ENCODE measurements at regions not wholly inside any gene's neighbourhood (a gene's known extent, or its start where the extent isn't known, plus 50 kb on each side); places are given as distances from the start of the nearest gene placed in this dataset.

DNA sequence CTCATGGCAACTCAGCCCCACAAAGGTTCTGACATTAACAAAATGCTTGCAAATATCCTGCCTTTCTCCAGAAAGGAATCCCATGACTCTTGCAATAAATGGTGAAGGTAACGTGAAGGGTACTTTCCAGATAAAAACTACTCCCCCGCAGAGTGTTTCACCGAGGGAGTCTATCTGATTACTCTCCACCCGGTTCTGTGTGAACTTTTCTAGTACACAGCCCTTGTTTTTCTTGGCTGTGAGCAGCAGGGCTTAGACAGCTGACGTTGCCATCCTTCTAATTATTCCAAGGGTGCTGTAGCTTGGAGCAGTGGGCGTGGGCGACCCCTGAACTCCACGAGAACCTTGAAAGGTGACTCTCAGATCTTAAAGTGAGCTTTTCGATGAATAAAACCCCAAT, 276.0 kb upstream of the IRX4 start:
- BruUV-seq (replicated peaks), result no TSS peak
- H2AFZ ChIP-seq (ENCODE audit: low read depth, low read length, poor library complexity, severe bottlenecking), result no peak overlapping the region
- H3K9ac ChIP-seq (ENCODE audit: low read length), result no peak overlapping the region
- no peak overlapping the region for H3K4me3 ChIP-seq (replicated peaks in 1 of 2; ENCODE audit: low read depth in 1 of 2, low read length in 2 of 2)
- DNase-seq (ENCODE audit: low read depth, low spot score) (no peak), ATAC-seq (no peak)
- no peaks in the 10 kb centered on the region for H3K9me2 ChIP-seq (ENCODE audit: insufficient read depth)
- H3K79me2 ChIP-seq (ENCODE audit: insufficient read depth, low read length), result no peaks in the 10 kb centered on the region
- no peak overlapping the region for H3K4me2 ChIP-seq (ENCODE audit: low read length)
- TF ChIP-seq, protein P1, sequence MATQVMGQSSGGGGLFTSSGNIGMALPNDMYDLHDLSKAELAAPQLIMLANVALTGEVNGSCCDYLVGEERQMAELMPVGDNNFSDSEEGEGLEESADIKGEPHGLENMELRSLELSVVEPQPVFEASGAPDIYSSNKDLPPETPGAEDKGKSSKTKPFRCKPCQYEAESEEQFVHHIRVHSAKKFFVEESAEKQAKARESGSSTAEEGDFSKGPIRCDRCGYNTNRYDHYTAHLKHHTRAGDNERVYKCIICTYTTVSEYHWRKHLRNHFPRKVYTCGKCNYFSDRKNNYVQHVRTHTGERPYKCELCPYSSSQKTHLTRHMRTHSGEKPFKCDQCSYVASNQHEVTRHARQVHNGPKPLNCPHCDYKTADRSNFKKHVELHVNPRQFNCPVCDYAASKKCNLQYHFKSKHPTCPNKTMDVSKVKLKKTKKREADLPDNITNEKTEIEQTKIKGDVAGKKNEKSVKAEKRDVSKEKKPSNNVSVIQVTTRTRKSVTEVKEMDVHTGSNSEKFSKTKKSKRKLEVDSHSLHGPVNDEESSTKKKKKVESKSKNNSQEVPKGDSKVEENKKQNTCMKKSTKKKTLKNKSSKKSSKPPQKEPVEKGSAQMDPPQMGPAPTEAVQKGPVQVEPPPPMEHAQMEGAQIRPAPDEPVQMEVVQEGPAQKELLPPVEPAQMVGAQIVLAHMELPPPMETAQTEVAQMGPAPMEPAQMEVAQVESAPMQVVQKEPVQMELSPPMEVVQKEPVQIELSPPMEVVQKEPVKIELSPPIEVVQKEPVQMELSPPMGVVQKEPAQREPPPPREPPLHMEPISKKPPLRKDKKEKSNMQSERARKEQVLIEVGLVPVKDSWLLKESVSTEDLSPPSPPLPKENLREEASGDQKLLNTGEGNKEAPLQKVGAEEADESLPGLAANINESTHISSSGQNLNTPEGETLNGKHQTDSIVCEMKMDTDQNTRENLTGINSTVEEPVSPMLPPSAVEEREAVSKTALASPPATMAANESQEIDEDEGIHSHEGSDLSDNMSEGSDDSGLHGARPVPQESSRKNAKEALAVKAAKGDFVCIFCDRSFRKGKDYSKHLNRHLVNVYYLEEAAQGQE (IDR thresholded peaks at IDR 0.05; ENCODE audit: low read depth), result no peak
- TF ChIP-seq ZNF274 (IDR thresholded peaks at IDR 0.05; ENCODE audit: low read depth, low read length) (no peak), SP1 (IDR thresholded peaks at IDR 0.05; ENCODE audit: low read depth) (no peak), POLR2A (IDR thresholded peaks at IDR 0.05; ENCODE audit: borderline replicate concordance, extremely low read depth, insufficient read depth, insufficient read length) (no peak), EGR1 (IDR thresholded peaks at IDR 0.05; ENCODE audit: low read depth) (no peak), EZH2 (IDR thresholded peaks at IDR 0.05) (no peak), FOSL1 (IDR thresholded peaks at IDR 0.05; ENCODE audit: low read depth) (no peak), CEBPB (IDR thresholded peaks at IDR 0.05; ENCODE audit: low read depth) (no peak), ZFX (IDR thresholded peaks at IDR 0.05) (no peak), SIN3A (IDR thresholded peaks at IDR 0.05; ENCODE audit: low read depth) (no peak), YY1 (IDR thresholded peaks at IDR 0.05; ENCODE audit: extremely low read depth, insufficient replicate concordance, low read depth, low read length) (no peak), EZH2phosphoT487 (IDR thresholded peaks at IDR 0.05; ENCODE audit: borderline replicate concordance) (no peak), CBX3 (IDR thresholded peaks at IDR 0.05; ENCODE audit: low read depth) (no peak), ELF1 (IDR thresholded peaks at IDR 0.05; ENCODE audit: borderline replicate concordance, low read depth) (no peak), TCF7L2 (IDR thresholded peaks at IDR 0.05; ENCODE audit: borderline replicate concordance, extremely low read depth, insufficient read depth, insufficient read length) (no peak), POLR2AphosphoS5 (IDR thresholded peaks at IDR 0.05; ENCODE audit: low read depth, low read length) (no peak), SRF (IDR thresholded peaks at IDR 0.05; ENCODE audit: low read depth) (no peak)
- TF ChIP-seq, protein P2, sequence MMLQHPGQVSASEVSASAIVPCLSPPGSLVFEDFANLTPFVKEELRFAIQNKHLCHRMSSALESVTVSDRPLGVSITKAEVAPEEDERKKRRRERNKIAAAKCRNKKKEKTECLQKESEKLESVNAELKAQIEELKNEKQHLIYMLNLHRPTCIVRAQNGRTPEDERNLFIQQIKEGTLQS (IDR thresholded peaks at IDR 0.05), result no peak
- TF ChIP-seq, protein P3, sequence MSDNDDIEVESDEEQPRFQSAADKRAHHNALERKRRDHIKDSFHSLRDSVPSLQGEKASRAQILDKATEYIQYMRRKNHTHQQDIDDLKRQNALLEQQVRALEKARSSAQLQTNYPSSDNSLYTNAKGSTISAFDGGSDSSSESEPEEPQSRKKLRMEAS (IDR thresholded peaks at IDR 0.05), result no peak
- TF ChIP-seq, protein P4, sequence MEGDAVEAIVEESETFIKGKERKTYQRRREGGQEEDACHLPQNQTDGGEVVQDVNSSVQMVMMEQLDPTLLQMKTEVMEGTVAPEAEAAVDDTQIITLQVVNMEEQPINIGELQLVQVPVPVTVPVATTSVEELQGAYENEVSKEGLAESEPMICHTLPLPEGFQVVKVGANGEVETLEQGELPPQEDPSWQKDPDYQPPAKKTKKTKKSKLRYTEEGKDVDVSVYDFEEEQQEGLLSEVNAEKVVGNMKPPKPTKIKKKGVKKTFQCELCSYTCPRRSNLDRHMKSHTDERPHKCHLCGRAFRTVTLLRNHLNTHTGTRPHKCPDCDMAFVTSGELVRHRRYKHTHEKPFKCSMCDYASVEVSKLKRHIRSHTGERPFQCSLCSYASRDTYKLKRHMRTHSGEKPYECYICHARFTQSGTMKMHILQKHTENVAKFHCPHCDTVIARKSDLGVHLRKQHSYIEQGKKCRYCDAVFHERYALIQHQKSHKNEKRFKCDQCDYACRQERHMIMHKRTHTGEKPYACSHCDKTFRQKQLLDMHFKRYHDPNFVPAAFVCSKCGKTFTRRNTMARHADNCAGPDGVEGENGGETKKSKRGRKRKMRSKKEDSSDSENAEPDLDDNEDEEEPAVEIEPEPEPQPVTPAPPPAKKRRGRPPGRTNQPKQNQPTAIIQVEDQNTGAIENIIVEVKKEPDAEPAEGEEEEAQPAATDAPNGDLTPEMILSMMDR (IDR thresholded peaks at IDR 0.05 in 2 of 3, conservative IDR thresholded peaks at IDR 0.05 in 1 of 3; ENCODE audit: borderline replicate concordance in 1 of 3, insufficient read depth in 1 of 3, low read depth in 2 of 3, low read length in 2 of 3), result no peak
- ChIA-PET CTCF (interaction anchor here (1.3 to 2.0 kb wide), 2 partner anchors 12 to 395 kb away, joined by 3 to 5 read pairs; no protein-coding TSS in a partner anchor), POLR2A (no interaction called here), RAD21 (ENCODE audit: low non-redundant PET in 1 of 2, low total read pairs in 2 of 2, uncharacterized antibody in 2 of 2, unreplicated experiment in 2 of 2) (no interaction called here)
- no peaks in the 10 kb centered on the region for H3K36me3 ChIP-seq (ENCODE audit: control insufficient read depth in 1 of 2, insufficient read depth in 2 of 2, low read length in 2 of 2)
- peaks cover 0 to 5% of the 10 kb centered on the region in 2 experiments; a peak in 1 of 4 replicates for H3K4me1 ChIP-seq (ENCODE audit: control insufficient read depth in 1 of 2, insufficient read depth in 2 of 2, low read length in 2 of 2)
- H4K20me1 ChIP-seq (ENCODE audit: insufficient read depth), result no peaks in the 10 kb centered on the region
- intact Hi-C loops (cut with micrococcal nuclease), result loop anchor here (10.0 kb wide), 1 partner anchor 484 kb away; no protein-coding TSS in a partner anchor
- no peak overlapping the region for H3K27ac ChIP-seq (ENCODE audit: low read depth, low read length)
- peaks cover 20% of the 10 kb centered on the region for H3K27me3 ChIP-seq (ENCODE audit: insufficient read depth, low read length)
- H3K9me3 ChIP-seq (ENCODE audit: control insufficient read depth in 1 of 2, insufficient read depth in 1 of 2, low read depth in 1 of 2, low read length in 2 of 2), result no peaks in the 10 kb centered on the region

Data from HCT116 (cell line).